ENCODE measurements at regions not wholly inside any gene's neighbourhood (a gene's known extent, or its start where the extent isn't known, plus 50 kb on each side); places are given as distances from the start of the nearest gene placed in this dataset.

GRCh38 chr12:93302331-93303229, 75.1 kb upstream of the NUDT4 start:
- H3K27ac ChIP-seq (ENCODE audit: low read depth in 2 of 2, low read length in 2 of 2), result peak overlapping the region; percentile 60 to 76
- intact Hi-C loops (cut with DNase I), result no loop called here
- no peak overlapping the region for H3K9ac ChIP-seq (ENCODE audit: low read length in 3 of 3)
- FAIRE-seq (peak; percentile 21), DNase-seq (no peak)
- no peaks in the 10 kb centered on the region for H3K9me3 ChIP-seq (ENCODE audit: control insufficient read depth in 2 of 3, insufficient read depth in 1 of 3, low read length in 3 of 3)
- no peak overlapping the region for H3K4me3 ChIP-seq (ENCODE audit: low read length in 3 of 3)
- peaks cover 0 to 9% (median 0%) of the 10 kb centered on the region in 3 donors for H3K4me1 ChIP-seq (ENCODE audit: control insufficient read depth in 2 of 3, insufficient read depth in 2 of 3, low read depth in 1 of 3, low read length in 3 of 3)
- no peaks in the 10 kb centered on the region for H3K27me3 ChIP-seq (ENCODE audit: control insufficient read depth, insufficient read depth, low read length)
- no peak for TF ChIP-seq CTCF (IDR thresholded peaks at IDR 0.05; ENCODE audit: borderline replicate concordance, extremely low read depth, insufficient read depth)
- no peaks in the 10 kb centered on the region for H3K36me3 ChIP-seq (ENCODE audit: control insufficient read depth in 2 of 3, insufficient read depth in 3 of 3, low read length in 3 of 3)

- no peak overlapping the region for H3K4me3 ChIP-seq (ENCODE audit: low read length in 3 of 3)
- H3K9ac ChIP-seq (ENCODE audit: low read length in 3 of 3), result no peak overlapping the region
- peaks cover 0 to 9% (median 0%) of the 10 kb centered on the region in 3 donors for H3K4me1 ChIP-seq (ENCODE audit: control insufficient read depth in 2 of 3, insufficient read depth in 2 of 3, low read depth in 1 of 3, low read length in 3 of 3)
- H3K36me3 ChIP-seq (ENCODE audit: control insufficient read depth in 2 of 3, insufficient read depth in 3 of 3, low read length in 3 of 3), result no peaks in the 10 kb centered on the region
- DNase-seq (no peak), FAIRE-seq (no peak)
- no peaks in the 10 kb centered on the region for H3K9me3 ChIP-seq (ENCODE audit: control insufficient read depth in 2 of 3, insufficient read depth in 1 of 3, low read length in 3 of 3)
- no peaks in the 10 kb centered on the region for H3K27me3 ChIP-seq (ENCODE audit: control insufficient read depth, insufficient read depth, low read length)
- no peak for TF ChIP-seq CTCF (IDR thresholded peaks at IDR 0.05; ENCODE audit: borderline replicate concordance, extremely low read depth, insufficient read depth)
- intact Hi-C loops (cut with DNase I), result no loop called here
- H3K27ac ChIP-seq (ENCODE audit: low read depth in 2 of 2, low read length in 2 of 2), result no peak overlapping the region
Measured at GRCh38 chr12:93306636-93307035, 71.1 kb upstream of the NUDT4 start.

- no peak for FAIRE-seq
- Histone ChIP-seq H3K4me1 (ENCODE audit: control insufficient read depth in 2 of 3, insufficient read depth in 2 of 3, low read depth in 1 of 3, low read length in 3 of 3) (no peaks in the 10 kb centered on the region), H3K27ac (ENCODE audit: low read depth in 2 of 2, low read length in 2 of 2) (no peak overlapping the region), H3K36me3 (ENCODE audit: control insufficient read depth in 2 of 3, insufficient read depth in 3 of 3, low read length in 3 of 3) (no peaks in the 10 kb centered on the region), H3K9me3 (ENCODE audit: control insufficient read depth in 2 of 3, insufficient read depth in 1 of 3, low read length in 3 of 3) (no peaks in the 10 kb centered on the region), H3K9ac (ENCODE audit: low read length in 3 of 3) (no peak overlapping the region), H3K4me3 (ENCODE audit: low read length in 3 of 3) (no peak overlapping the region), H3K27me3 (ENCODE audit: control insufficient read depth, insufficient read depth, low read length) (no peaks in the 10 kb centered on the region)
- TF ChIP-seq CTCF (IDR thresholded peaks at IDR 0.05; ENCODE audit: borderline replicate concordance, extremely low read depth, insufficient read depth), result no peak
- no peak for DNase-seq
- intact Hi-C loops (cut with DNase I), result no loop called here
Measured at GRCh38 chr12:93308281-93308680, 69.4 kb upstream of the NUDT4 start.

Data from kidney (tissue), 13 donors.